H9 (cell line): ENCODE measurements at regions not wholly inside any gene's neighbourhood (a gene's known extent, or its start where the extent isn't known, plus 50 kb on each side); places are given as distances from the start of the nearest gene placed in this dataset.

ENCODE experiments used
- DNase-seq: peaks from one replicate; pipeline ENCODE4 v3.0.0-alpha.2; 2017
- H2AFZ ChIP-seq: one replicate; pipeline ENCODE4 v1.6.1; 2013; ENCODE audit warnings: mild to moderate bottlenecking, low read length, control low read depth, moderate library complexity
- H2AK5ac ChIP-seq: 2 replicates; pipeline ENCODE4 v1.6.1; 2013; ENCODE audit warnings: low read length, control low read depth, mixed read lengths; ENCODE audit not compliant: insufficient read length
- H2BK120ac ChIP-seq: one replicate; pipeline ENCODE4 v1.6.1; 2013; ENCODE audit warnings: low read depth, mild to moderate bottlenecking, low read length, control low read depth, inconsistent platforms; ENCODE audit not compliant: poor library complexity, severe bottlenecking
- H2BK12ac ChIP-seq: 2 replicates; pipeline ENCODE4 v1.6.1; 2013; ENCODE audit warnings: low read length, control low read depth, mixed read lengths, low read depth; ENCODE audit not compliant: insufficient read length
- H2BK15ac ChIP-seq: 2 replicates; pipeline ENCODE4 v1.6.1; 2013; ENCODE audit warnings: low read depth, low read length, control low read depth
- H2BK20ac ChIP-seq: one replicate; pipeline ENCODE4 v1.6.1; 2013; ENCODE audit warnings: low read depth, mild to moderate bottlenecking, low read length, control low read depth, inconsistent platforms; ENCODE audit not compliant: poor library complexity, severe bottlenecking
- H2BK5ac ChIP-seq: 2 replicates; pipeline ENCODE4 v1.6.1; 2013; ENCODE audit warnings: low read length, control low read depth, mixed read lengths; ENCODE audit not compliant: insufficient read length
- H3K14ac ChIP-seq: 2 replicates; pipeline ENCODE4 v1.6.1; 2013; ENCODE audit warnings: low read length, control low read depth; ENCODE audit not compliant: insufficient read depth
- H3K18ac ChIP-seq: 2 replicates; pipeline ENCODE4 v1.6.1; 2013; ENCODE audit warnings: low read depth, mild to moderate bottlenecking, mixed read lengths, low read length, control low read depth; ENCODE audit not compliant: insufficient read length
- H3K23ac ChIP-seq: 2 replicates; pipeline ENCODE4 v1.6.1; 2013; ENCODE audit warnings: low read length, control low read depth, mixed read lengths, low read depth; ENCODE audit not compliant: insufficient read length
- H3K23me2 ChIP-seq: 2 replicates; pipeline ENCODE4 v1.6.1; 2013; ENCODE audit warnings: low read depth, mild to moderate bottlenecking, mixed read lengths, low read length, control low read depth; ENCODE audit not compliant: insufficient read length, poor library complexity, severe bottlenecking
- H3K27ac ChIP-seq: 2 replicates; pipeline ENCODE4 v1.5.1; 2013; ENCODE audit warnings: low read length, control low read depth, mixed read lengths, low read depth; ENCODE audit not compliant: insufficient read length
- H3K27me3 ChIP-seq: 2 replicates; pipeline ENCODE4 v1.6.1; 2013; ENCODE audit warnings: low read length, control low read depth, inconsistent platforms; ENCODE audit not compliant: insufficient read depth
- H3K4ac ChIP-seq: 2 replicates; pipeline ENCODE4 v1.6.1; 2013; ENCODE audit warnings: low read depth, mild to moderate bottlenecking, control low read depth, inconsistent platforms, low read length, moderate library complexity
- H3K4me1 ChIP-seq: 2 replicates; pipeline ENCODE4 v1.6.1; 2013; ENCODE audit warnings: low read length, control low read depth, inconsistent platforms; ENCODE audit not compliant: insufficient read depth
- H3K4me2 ChIP-seq: 2 replicates; pipeline ENCODE4 v1.6.1; 2013; ENCODE audit warnings: low read length, control low read depth, mixed read lengths; ENCODE audit not compliant: insufficient read length, insufficient read depth
- H3K56ac ChIP-seq: 2 replicates; pipeline ENCODE4 v1.6.1; 2013; ENCODE audit warnings: low read depth, mild to moderate bottlenecking, mixed read lengths, low read length, control low read depth; ENCODE audit not compliant: insufficient read length
- H3K79me1 ChIP-seq: 2 replicates; pipeline ENCODE4 v1.6.1; 2013; ENCODE audit warnings: low read depth, mild to moderate bottlenecking, moderate library complexity, low read length, control low read depth, inconsistent platforms; ENCODE audit not compliant: insufficient read depth, poor library complexity, severe bottlenecking
- H3K79me2 ChIP-seq: 2 replicates; pipeline ENCODE4 v1.6.1; 2013; ENCODE audit warnings: low read length, control low read depth, inconsistent platforms; ENCODE audit not compliant: insufficient read depth
- H3K9ac ChIP-seq: 2 replicates; pipeline ENCODE4 v1.6.1; 2013; ENCODE audit warnings: low read length, control low read depth, mixed read lengths; ENCODE audit not compliant: insufficient read length; ENCODE audit errors: extremely low read depth
- H3K9me3 ChIP-seq: one replicate; pipeline ENCODE4 v1.6.1; 2013; ENCODE audit warnings: low read depth, low read length, inconsistent platforms; ENCODE audit not compliant: control insufficient read depth
- H3T11ph ChIP-seq: one replicate; pipeline ENCODE4 v1.6.1; 2013; ENCODE audit warnings: mild to moderate bottlenecking, low read length, control low read depth, inconsistent platforms
- H4K20me1 ChIP-seq: one replicate; pipeline ENCODE4 v1.6.1; 2013; ENCODE audit not compliant: control insufficient read depth, insufficient read length, insufficient read depth
- H4K5ac ChIP-seq: 2 replicates; pipeline ENCODE4 v1.6.1; 2013; ENCODE audit warnings: low read depth, mild to moderate bottlenecking, mixed read lengths, low read length, control low read depth; ENCODE audit not compliant: insufficient read length
- H4K8ac ChIP-seq: replicated peaks from 2 replicates; pipeline ENCODE4 v1.6.1; 2013; ENCODE audit warnings: low read length, control low read depth, mixed read lengths, low read depth; ENCODE audit not compliant: insufficient read length
- H4K91ac ChIP-seq: 2 replicates; pipeline ENCODE4 v1.6.1; 2013; ENCODE audit warnings: low read depth, mild to moderate bottlenecking, moderate library complexity, mixed read lengths, low read length, control low read depth; ENCODE audit not compliant: insufficient read length
- H3K27ac Mint-ChIP-seq, 3 experiments: 2 replicates in 2 of 3; 3 replicates in 1 of 3; pipeline ENCODE4 v1.8.0; 2020 to 2021; ENCODE audit warnings: mixed read lengths in 3 of 3, mild to moderate bottlenecking in 1 of 3, moderate library complexity in 1 of 3
- H3K27me3 Mint-ChIP-seq: 2 replicates; pipeline ENCODE4 v1.8.0; 2021; ENCODE audit warnings: low read depth, mild to moderate bottlenecking, moderate library complexity, mixed read lengths
- H3K36me3 Mint-ChIP-seq, 3 experiments: 2 replicates in 2 of 3; 3 replicates in 1 of 3; pipeline ENCODE4 v1.8.0; 2020 to 2021; ENCODE audit warnings: low read depth in 3 of 3, mixed read lengths in 3 of 3; ENCODE audit not compliant: insufficient read depth in 1 of 3
- H3K4me1 Mint-ChIP-seq, 2 experiments: 2 replicates each; pipeline ENCODE4 v1.8.0; 2020; ENCODE audit warnings: mixed read lengths in 2 of 2
- H3K4me3 Mint-ChIP-seq, 2 experiments: 2 replicates in 1 of 2; 3 replicates in 1 of 2; pipeline ENCODE4 v1.8.0; 2020 to 2021; ENCODE audit warnings: mild to moderate bottlenecking in 2 of 2, mixed read lengths in 2 of 2, moderate library complexity in 1 of 2
- H3K9me3 Mint-ChIP-seq, 2 experiments: 2 replicates in 1 of 2; 3 replicates in 1 of 2; pipeline ENCODE4 v1.8.0; 2020; ENCODE audit warnings: mild to moderate bottlenecking in 2 of 2, mixed read lengths in 2 of 2, moderate library complexity in 1 of 2
- WGBS: extraction: QIAGEN DNeasy Blood & Tissue Kit; methylation state at CpG from one replicate; pipeline ENCODE4 v1.1.7; 2013; ENCODE audit warnings: missing lambda C conversion rate, low lambda C conversion rate, mixed read lengths; ENCODE audit not compliant: insufficient read length; ENCODE audit errors: extremely low coverage; 5-methylcytosine and 5-hydroxymethylcytosine counted together
- TF ChIP-seq, protein P1 (sequence below): fragments of 200-600 bp; sonication (generic); conservative IDR thresholded peaks from 3 replicates; pipeline ENCODE4 v1.8.0; 2021; ENCODE audit warnings: antibody characterized with exemption, mild to moderate bottlenecking

DNA sequence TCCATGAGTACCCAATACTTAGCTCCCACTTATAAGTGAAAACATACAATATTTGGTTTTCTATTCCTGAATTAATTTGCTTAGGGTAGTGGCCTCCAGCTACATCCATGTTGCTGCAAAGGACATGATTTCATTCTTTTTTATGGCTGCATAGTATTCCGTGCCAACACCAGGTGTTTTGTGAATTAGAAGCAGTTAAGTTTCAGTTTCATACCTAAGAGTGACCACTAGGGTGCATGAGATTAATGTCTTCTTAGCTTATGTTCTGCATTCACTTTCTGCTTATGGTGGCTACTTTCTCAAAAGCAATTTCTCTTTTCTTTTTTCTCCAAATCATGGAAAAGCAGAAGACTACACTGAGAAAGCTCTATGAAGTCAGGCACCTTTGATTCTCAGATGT lies 65.1 kb upstream of the VSTM2A start:
- H3K27me3 ChIP-seq = no peaks in the 10 kb centered on the region
- H3K79me2 ChIP-seq = no peaks in the 10 kb centered on the region
- no peak overlapping the region for H4K91ac ChIP-seq
- no peaks in the 10 kb centered on the region for H3K4me1 Mint-ChIP-seq
- no peak overlapping the region for H3K56ac ChIP-seq
- no peak overlapping the region for H4K5ac ChIP-seq
- H4K20me1 ChIP-seq = no peaks in the 10 kb centered on the region
- TF ChIP-seq, protein P1, sequence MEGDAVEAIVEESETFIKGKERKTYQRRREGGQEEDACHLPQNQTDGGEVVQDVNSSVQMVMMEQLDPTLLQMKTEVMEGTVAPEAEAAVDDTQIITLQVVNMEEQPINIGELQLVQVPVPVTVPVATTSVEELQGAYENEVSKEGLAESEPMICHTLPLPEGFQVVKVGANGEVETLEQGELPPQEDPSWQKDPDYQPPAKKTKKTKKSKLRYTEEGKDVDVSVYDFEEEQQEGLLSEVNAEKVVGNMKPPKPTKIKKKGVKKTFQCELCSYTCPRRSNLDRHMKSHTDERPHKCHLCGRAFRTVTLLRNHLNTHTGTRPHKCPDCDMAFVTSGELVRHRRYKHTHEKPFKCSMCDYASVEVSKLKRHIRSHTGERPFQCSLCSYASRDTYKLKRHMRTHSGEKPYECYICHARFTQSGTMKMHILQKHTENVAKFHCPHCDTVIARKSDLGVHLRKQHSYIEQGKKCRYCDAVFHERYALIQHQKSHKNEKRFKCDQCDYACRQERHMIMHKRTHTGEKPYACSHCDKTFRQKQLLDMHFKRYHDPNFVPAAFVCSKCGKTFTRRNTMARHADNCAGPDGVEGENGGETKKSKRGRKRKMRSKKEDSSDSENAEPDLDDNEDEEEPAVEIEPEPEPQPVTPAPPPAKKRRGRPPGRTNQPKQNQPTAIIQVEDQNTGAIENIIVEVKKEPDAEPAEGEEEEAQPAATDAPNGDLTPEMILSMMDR = peak; percentile 34; the same call in 2 of the 3 replicates
- no peak overlapping the region for H2AFZ ChIP-seq
- no peak overlapping the region for H3K9ac ChIP-seq
- no peaks in the 10 kb centered on the region for H3K9me3 ChIP-seq
- H3T11ph ChIP-seq = no peak overlapping the region
- H3K36me3 Mint-ChIP-seq = peaks cover 0 to 1% (median 0%) of the 10 kb centered on the region in 3 experiments; a peak in 1 of 7 replicates
- H3K4me2 ChIP-seq = no peak overlapping the region
- H3K27ac Mint-ChIP-seq = no peak overlapping the region
- H4K8ac ChIP-seq = no peak overlapping the region
- H2BK15ac ChIP-seq = no peak overlapping the region
- H3K27ac ChIP-seq = no peak overlapping the region
- no CpG with 5 or more reads among the region's 1 CpG for WGBS
- H3K14ac ChIP-seq = no peak overlapping the region
- no peak overlapping the region for H2AK5ac ChIP-seq
- no peak overlapping the region for H2BK20ac ChIP-seq
- no peak for DNase-seq
- no peak overlapping the region for H2BK120ac ChIP-seq
- H3K27me3 Mint-ChIP-seq = no peaks in the 10 kb centered on the region
- no peaks in the 10 kb centered on the region for H3K4me1 ChIP-seq
- H3K4ac ChIP-seq = no peak overlapping the region
- peaks cover 0 to 4% of the 10 kb centered on the region in 2 experiments; a peak in 1 of 5 replicates for H3K9me3 Mint-ChIP-seq
- no peak overlapping the region for H2BK12ac ChIP-seq
- no peak overlapping the region for H3K18ac ChIP-seq
- H3K79me1 ChIP-seq = no peaks in the 10 kb centered on the region
- H2BK5ac ChIP-seq = no peak overlapping the region
- H3K23me2 ChIP-seq = no peaks in the 10 kb centered on the region
- H3K4me3 Mint-ChIP-seq = no peak overlapping the region
- no peak overlapping the region for H3K23ac ChIP-seq
